ENCODE measurements at regions not wholly inside any gene's neighbourhood (a gene's known extent, or its start where the extent isn't known, plus 50 kb on each side); places are given as distances from the start of the nearest gene placed in this dataset.
"Not testable (repeated sequence)": the region's sequence is repeated elsewhere in the genome, so short reads cannot be mapped to it uniquely, and the experiment has no call there.

DNA sequence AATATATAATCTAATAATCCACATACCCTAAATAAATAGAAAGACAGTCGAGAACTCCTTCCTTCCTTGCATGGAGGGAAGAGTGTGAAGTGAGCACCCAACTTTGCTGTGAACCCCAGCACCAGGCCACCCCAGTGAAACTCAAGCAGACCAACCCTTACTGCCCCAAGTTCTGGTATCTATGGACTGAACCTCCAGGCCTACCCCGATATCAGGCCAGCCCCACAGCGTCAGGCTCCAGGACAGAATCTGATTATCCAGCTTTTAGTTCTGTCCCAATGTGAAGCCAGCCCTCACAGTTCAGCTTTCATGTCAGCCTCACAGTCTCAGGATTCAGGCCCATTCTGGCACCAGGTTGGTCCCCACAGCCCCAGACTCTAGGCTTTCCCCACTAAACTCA is 1617.2 kb upstream of the AGA start:
- intact Hi-C loops (cut with micrococcal nuclease): no loop called here
- H3K4me3 Mint-ChIP-seq (ENCODE audit: low read depth): no peak overlapping the region
- H3K36me3 Mint-ChIP-seq (ENCODE audit: low read depth): no peaks in the 10 kb centered on the region
- no peaks in the 10 kb centered on the region for H3K27me3 Mint-ChIP-seq (ENCODE audit: low read depth)
- no peak for DNase-seq (ENCODE audit: low spot score)
- H3K27ac Mint-ChIP-seq: no peak overlapping the region
- H3K4me1 Mint-ChIP-seq (ENCODE audit: low read depth): no peaks in the 10 kb centered on the region
- H3K9me3 Mint-ChIP-seq: peaks cover 17% of the 10 kb centered on the region

DNA sequence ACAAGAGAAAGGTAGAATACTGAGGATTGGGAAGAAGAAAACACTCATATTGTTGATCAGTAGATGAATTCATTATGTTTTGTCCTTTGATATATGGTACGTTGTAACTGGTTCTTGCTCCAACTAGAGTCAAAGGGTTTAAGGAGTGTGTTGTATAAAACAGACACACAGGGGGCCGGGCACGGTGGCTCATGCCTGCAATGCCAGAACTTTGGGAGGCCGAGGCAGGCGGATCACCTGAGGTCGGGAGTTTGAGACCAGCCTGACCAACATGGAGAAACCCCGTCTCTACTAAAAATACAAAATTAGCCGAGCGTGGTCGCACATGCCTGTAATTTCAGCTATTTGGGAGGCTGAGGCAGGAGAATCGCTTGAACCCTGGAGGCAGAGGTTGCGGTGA is 1624.0 kb upstream of the AGA start:
- H3K9me3 Mint-ChIP-seq; H3K27ac Mint-ChIP-seq; H3K27me3 Mint-ChIP-seq (ENCODE audit: low read depth); H3K4me3 Mint-ChIP-seq (ENCODE audit: low read depth); intact Hi-C loops (cut with micrococcal nuclease); H3K4me1 Mint-ChIP-seq (ENCODE audit: low read depth); DNase-seq (ENCODE audit: low spot score); H3K36me3 Mint-ChIP-seq (ENCODE audit: low read depth): not testable (repeated sequence)

DNA sequence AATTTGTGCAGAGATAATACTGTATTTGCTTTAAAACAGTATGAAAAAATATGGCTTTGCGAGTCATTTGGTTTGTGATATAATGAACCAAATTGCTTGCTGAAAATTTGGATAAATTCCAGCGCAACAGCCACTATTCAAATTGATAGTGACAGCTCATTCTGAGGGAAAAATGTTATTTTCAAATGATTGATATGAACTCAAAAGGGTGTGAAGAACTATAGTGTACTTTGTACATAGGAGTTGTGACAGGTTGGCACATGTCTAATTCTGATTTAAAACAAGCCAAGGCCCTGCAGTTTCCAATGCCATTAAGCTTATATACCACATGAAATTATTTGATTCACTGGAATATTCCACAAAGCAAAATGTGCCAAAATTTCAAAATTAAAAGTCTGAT is 1628.9 kb upstream of the AGA start:
- Mint-ChIP-seq H3K4me1 (ENCODE audit: low read depth) (no peaks in the 10 kb centered on the region), H3K36me3 (ENCODE audit: low read depth) (no peaks in the 10 kb centered on the region), H3K27me3 (ENCODE audit: low read depth) (no peaks in the 10 kb centered on the region), H3K9me3 (peaks cover 26% of the 10 kb centered on the region), H3K27ac (no peak overlapping the region), H3K4me3 (ENCODE audit: low read depth) (no peak overlapping the region)
- intact Hi-C loops (cut with micrococcal nuclease): no loop called here
- DNase-seq (ENCODE audit: low spot score): no peak

DNA sequence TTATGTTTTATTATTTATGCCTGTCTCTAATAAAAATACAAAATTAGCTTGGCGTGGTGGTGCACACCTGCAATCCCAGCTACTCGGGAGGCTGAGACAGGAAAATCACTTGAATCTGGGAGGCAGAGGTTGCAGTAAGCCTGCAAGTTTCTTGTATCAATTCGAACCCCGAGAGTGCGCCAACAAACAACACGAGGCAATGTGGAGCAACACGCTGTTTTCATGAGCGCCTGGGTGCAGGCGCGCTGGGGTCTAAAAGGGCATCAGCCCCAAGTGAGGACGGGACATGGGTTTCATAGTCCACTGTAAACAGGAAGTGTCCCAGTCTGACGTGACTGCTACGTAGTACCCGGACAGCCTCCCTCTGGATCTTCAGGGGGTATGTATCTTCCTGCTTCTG is 1634.6 kb upstream of the AGA start:
- no peaks in the 10 kb centered on the region for H3K36me3 Mint-ChIP-seq (ENCODE audit: low read depth)
- no peak overlapping the region for H3K4me3 Mint-ChIP-seq (ENCODE audit: low read depth)
- H3K27ac Mint-ChIP-seq: no peak overlapping the region
- peaks cover 28% of the 10 kb centered on the region for H3K9me3 Mint-ChIP-seq
- no peaks in the 10 kb centered on the region for H3K4me1 Mint-ChIP-seq (ENCODE audit: low read depth)
- intact Hi-C loops (cut with micrococcal nuclease): no loop called here
- no peak for DNase-seq (ENCODE audit: low spot score)
- H3K27me3 Mint-ChIP-seq (ENCODE audit: low read depth): no peaks in the 10 kb centered on the region

DNA sequence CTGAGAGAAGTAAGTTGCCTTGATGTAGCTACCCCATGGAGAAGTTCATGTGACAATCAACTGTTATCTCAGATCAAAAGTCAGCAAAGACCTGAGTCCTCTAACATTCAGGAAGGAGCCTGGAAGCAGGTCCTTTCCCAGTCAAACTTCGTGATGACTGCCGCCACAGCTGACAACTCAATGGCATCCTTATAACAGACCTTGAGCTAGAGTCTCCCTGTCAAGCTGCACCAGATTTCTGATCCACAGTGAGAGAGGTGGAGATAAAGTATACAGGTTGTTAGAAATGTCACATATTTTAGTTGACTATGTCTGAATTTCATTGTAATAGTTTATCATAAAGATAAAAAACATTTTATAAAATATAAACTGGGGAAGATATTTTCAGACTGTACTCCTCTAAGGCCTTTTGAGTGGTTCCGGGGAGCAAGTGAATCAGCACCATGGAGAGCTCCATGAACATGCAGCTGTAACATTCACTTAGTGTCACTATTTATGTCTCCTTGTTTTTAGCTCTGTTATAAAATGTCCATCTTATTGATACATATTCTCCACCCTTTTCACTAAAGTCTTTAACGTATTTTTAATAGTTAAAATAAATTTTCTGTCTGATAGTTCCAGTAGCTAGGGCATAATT is 1653.5 kb upstream of the AGA start:
- Mint-ChIP-seq H3K4me3 (ENCODE audit: low read depth) (no peak overlapping the region), H3K4me1 (ENCODE audit: low read depth) (no peaks in the 10 kb centered on the region), H3K27me3 (ENCODE audit: low read depth) (no peaks in the 10 kb centered on the region), H3K27ac (no peak overlapping the region), H3K9me3 (peaks cover 30% of the 10 kb centered on the region), H3K36me3 (ENCODE audit: low read depth) (no peaks in the 10 kb centered on the region)
- intact Hi-C loops (cut with micrococcal nuclease): no loop called here
- no peak for DNase-seq (ENCODE audit: low spot score)

DNA sequence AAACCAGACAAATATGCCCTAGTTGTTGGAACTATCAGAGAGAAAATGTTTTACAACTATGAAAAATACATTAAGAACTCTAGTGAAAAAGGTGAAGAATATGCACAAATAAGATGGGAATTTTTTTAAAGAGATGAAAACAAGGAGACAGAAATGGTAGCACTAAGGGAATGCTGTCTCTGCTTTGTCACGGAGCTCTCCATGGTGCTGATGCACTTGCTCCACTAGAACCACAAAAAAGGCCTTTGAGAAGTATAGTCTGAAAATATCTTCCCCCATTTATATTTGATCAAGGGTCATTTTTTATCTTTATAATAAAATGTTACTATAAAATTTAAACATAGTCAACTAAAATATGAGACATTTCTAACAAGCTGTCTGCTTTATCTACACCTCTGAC is 1655.5 kb upstream of the AGA start:
- DNase-seq (ENCODE audit: low spot score): no peak
- no peaks in the 10 kb centered on the region for H3K27me3 Mint-ChIP-seq (ENCODE audit: low read depth)
- H3K36me3 Mint-ChIP-seq (ENCODE audit: low read depth): no peaks in the 10 kb centered on the region
- intact Hi-C loops (cut with micrococcal nuclease): no loop called here
- H3K27ac Mint-ChIP-seq: no peak overlapping the region
- peaks cover 25% of the 10 kb centered on the region for H3K9me3 Mint-ChIP-seq
- H3K4me3 Mint-ChIP-seq (ENCODE audit: low read depth): no peak overlapping the region
- no peaks in the 10 kb centered on the region for H3K4me1 Mint-ChIP-seq (ENCODE audit: low read depth)

DNA sequence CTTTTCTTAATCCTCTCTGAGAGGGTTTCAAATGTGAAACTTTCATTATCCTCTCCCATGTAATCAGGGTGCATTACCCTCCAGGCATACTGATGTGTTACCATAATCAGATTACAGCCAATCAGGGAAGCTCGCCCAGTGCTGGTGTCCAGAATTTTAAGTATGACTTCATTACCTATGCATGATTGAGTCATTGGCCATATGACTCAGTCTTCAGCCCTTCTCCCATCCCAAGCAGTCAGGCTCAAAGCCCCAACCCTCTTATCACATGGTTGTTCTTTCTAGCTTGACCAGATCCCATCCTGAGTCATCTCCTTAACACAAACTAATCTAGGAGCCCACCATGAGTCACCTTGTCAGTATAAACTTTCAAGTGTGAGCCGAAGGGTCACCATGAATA is 1668.1 kb upstream of the AGA start:
- Mint-ChIP-seq H3K36me3 (ENCODE audit: low read depth) (no peaks in the 10 kb centered on the region), H3K27me3 (ENCODE audit: low read depth) (no peaks in the 10 kb centered on the region), H3K9me3 (peaks cover 29% of the 10 kb centered on the region), H3K4me3 (ENCODE audit: low read depth) (no peak overlapping the region), H3K27ac (no peak overlapping the region), H3K4me1 (ENCODE audit: low read depth) (no peaks in the 10 kb centered on the region)
- DNase-seq (ENCODE audit: low spot score): no peak
- intact Hi-C loops (cut with micrococcal nuclease): no loop called here

DNA sequence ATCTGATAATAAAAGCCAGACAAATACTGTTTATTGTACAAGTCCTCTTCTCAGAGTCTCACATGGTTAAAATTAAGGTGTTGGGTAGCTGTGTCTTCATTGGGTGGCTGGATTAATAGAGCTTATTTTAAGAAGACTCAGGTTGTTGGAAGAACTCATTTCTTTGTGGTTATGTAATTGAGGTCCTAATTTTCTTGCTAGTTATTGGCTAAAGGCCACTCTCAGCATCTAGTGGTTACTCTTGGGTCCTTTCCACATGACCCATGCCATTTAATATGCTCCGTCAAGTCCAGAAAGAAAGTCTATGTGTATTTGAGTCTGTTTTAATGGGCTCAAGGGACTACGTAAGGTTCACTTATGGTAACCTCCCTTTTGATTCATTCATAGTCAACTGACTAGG is 1668.6 kb upstream of the AGA start:
- no peak overlapping the region for H3K4me3 Mint-ChIP-seq (ENCODE audit: low read depth)
- no peak overlapping the region for H3K27ac Mint-ChIP-seq
- H3K4me1 Mint-ChIP-seq (ENCODE audit: low read depth): no peaks in the 10 kb centered on the region

DNA sequence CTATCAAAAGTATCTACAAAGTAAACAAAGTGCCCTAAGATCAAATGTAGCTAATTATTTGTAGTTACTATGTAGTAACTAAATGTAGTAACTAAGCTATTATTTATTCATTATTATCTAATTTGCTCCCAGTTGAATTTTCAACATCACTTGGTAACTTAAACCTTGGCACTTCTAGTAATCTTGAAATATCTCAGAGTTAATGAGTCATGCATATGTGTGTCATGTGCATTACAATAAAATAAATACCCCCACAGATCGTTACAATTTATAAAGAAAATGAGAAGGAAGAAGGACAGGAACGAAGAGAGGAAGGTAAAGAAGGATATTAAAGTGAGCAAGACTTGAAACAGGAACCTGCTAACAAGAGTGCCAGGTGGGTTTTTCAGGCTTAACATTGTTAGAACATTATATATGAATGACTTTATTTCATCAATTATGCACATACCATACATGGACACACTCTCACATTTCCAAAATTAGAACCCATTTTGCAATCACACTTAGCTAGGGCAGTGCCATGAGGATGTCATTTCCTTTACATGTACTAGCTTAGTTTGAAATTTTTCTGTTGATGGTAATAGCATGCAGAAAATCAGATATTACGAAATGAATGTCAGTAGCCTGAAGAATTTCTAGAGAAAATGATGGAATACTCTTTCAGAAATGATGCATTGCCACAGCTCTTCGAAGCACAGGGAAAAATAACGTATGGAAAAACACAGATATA is 1670.4 kb upstream of the AGA start:
- H3K27me3 Mint-ChIP-seq (ENCODE audit: low read depth): no peaks in the 10 kb centered on the region
- no peak overlapping the region for H3K27ac Mint-ChIP-seq
- H3K9me3 Mint-ChIP-seq: peaks cover 21% of the 10 kb centered on the region
- DNase-seq (ENCODE audit: low spot score): no peak
- H3K4me3 Mint-ChIP-seq (ENCODE audit: low read depth): no peak overlapping the region
- intact Hi-C loops (cut with micrococcal nuclease): no loop called here
- no peaks in the 10 kb centered on the region for H3K36me3 Mint-ChIP-seq (ENCODE audit: low read depth)
- no peaks in the 10 kb centered on the region for H3K4me1 Mint-ChIP-seq (ENCODE audit: low read depth)

More for the DNA sequence above, 1668.6 kb upstream of the AGA start:
- Mint-ChIP-seq H3K9me3 (peaks cover 29% of the 10 kb centered on the region), H3K36me3 (ENCODE audit: low read depth) (no peaks in the 10 kb centered on the region), H3K27me3 (ENCODE audit: low read depth) (no peaks in the 10 kb centered on the region)
- DNase-seq (ENCODE audit: low spot score): no peak
- intact Hi-C loops (cut with micrococcal nuclease): no loop called here

DNA sequence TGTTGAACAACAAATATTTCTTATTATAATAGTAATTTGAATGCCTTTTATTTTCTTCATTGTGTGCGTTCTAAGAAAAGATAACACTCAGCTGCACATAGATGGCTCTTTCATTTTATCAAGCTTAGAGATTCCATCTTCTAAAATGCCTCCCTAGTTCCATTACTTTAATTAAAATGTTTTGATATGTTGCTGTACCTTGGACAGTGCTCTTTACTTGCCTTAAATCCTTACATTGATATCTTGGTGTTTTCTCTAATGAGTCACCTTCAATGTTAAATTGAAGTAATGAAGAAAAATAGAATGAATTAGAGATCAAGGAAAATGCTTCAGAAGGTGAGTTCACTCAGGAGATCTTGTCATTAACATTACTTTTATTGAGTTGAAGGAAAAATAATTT is 1672.4 kb upstream of the AGA start:
- H3K36me3 Mint-ChIP-seq (ENCODE audit: low read depth): no peaks in the 10 kb centered on the region

DNA sequence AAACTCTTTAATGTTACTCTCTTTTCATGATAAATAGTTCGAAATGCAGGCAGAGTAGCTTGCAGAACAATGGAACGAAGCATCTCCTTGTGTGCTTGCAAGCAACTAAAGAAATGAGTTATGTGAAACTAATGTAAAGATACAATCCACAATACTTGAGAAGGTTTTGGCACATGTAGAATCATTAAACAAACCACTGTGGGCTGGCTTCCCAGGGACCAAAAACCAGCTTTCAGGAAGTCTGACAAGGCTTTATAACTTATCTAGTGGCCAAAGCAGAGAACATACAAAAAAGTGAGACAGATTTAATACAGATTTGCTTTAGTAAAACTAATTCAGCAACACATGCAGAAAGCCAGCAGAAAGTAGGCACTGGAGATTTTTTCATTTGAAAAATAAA is 1673.8 kb upstream of the AGA start:
- intact Hi-C loops (cut with micrococcal nuclease): no loop called here
- H3K27ac Mint-ChIP-seq: no peak overlapping the region
- no peak for DNase-seq (ENCODE audit: low spot score)
- H3K27me3 Mint-ChIP-seq (ENCODE audit: low read depth): no peaks in the 10 kb centered on the region
- no peaks in the 10 kb centered on the region for H3K36me3 Mint-ChIP-seq (ENCODE audit: low read depth)
- no peak overlapping the region for H3K4me3 Mint-ChIP-seq (ENCODE audit: low read depth)
- H3K9me3 Mint-ChIP-seq: peaks cover 21% of the 10 kb centered on the region
- no peaks in the 10 kb centered on the region for H3K4me1 Mint-ChIP-seq (ENCODE audit: low read depth)

More for the DNA sequence above, 1672.4 kb upstream of the AGA start:
- Mint-ChIP-seq H3K4me1 (ENCODE audit: low read depth) (no peaks in the 10 kb centered on the region), H3K4me3 (ENCODE audit: low read depth) (no peak overlapping the region), H3K9me3 (peaks cover 21% of the 10 kb centered on the region), H3K27me3 (ENCODE audit: low read depth) (no peaks in the 10 kb centered on the region), H3K27ac (no peak overlapping the region)
- no peak for DNase-seq (ENCODE audit: low spot score)
- intact Hi-C loops (cut with micrococcal nuclease): no loop called here

DNA sequence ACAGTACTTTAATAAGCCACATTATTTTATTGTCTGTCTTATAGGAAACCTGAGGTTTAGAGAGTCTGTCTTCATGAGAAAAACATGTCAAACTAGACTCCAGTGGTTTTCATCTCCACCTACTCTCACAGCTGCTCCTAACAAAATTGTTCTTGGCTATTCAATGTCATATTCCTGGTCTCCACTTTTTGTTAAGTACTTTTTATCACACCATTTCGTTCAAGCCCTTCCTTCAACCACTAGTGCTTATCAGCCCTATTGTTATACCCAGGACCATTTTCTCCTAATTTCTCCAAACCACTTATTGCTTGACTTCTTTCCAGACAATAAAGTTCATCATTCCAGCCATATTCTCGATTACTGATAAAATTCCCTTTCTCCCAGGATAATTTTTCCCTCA is 1674.3 kb upstream of the AGA start:
- H3K4me3 Mint-ChIP-seq (ENCODE audit: low read depth): no peak overlapping the region
- no peak for DNase-seq (ENCODE audit: low spot score)
- no peaks in the 10 kb centered on the region for H3K4me1 Mint-ChIP-seq (ENCODE audit: low read depth)
- H3K27ac Mint-ChIP-seq: no peak overlapping the region
- H3K36me3 Mint-ChIP-seq (ENCODE audit: low read depth): no peaks in the 10 kb centered on the region
- peaks cover 24% of the 10 kb centered on the region for H3K9me3 Mint-ChIP-seq
- intact Hi-C loops (cut with micrococcal nuclease): no loop called here
- no peaks in the 10 kb centered on the region for H3K27me3 Mint-ChIP-seq (ENCODE audit: low read depth)

DNA sequence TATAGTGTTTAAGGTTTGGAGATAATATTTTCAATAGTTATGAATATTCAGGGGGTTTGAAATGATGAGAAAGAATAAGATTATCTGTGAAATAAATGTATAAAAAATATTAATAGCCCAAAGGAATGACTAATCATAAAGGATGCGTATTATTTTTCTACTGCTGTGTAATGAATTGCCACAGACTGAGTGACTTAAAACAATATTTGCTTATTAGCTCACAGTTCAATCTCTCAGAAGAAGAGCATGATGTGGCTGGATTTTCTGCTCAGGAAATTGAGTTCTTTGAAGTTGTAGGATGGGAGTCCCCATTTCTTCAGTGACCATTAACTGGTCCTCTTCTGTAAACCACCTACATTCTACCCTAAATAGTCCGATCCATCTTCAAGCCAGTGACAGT is 1680.8 kb upstream of the AGA start:
- no peaks in the 10 kb centered on the region for H3K27me3 Mint-ChIP-seq (ENCODE audit: low read depth)
- no peaks in the 10 kb centered on the region for H3K36me3 Mint-ChIP-seq (ENCODE audit: low read depth)
- no peak for DNase-seq (ENCODE audit: low spot score)
- H3K4me3 Mint-ChIP-seq (ENCODE audit: low read depth): no peak overlapping the region
- peaks cover 26% of the 10 kb centered on the region for H3K9me3 Mint-ChIP-seq
- intact Hi-C loops (cut with micrococcal nuclease): no loop called here
- H3K4me1 Mint-ChIP-seq (ENCODE audit: low read depth): no peaks in the 10 kb centered on the region
- no peak overlapping the region for H3K27ac Mint-ChIP-seq

Data from activated T-helper 2 cell treated with anti-CD3 and anti-CD28 coated beads, Interferon-gamma antibody, Interleukin-2, Interleukin-4, amounts not matched to agents 10 μg/mL and 5 μg/mL and 100 μg/mL, durations not matched to agents 14 hours and 24 hours and 36 hours (primary cell).